ENCODE measurements at regions not wholly inside any gene's neighbourhood (a gene's known extent, or its start where the extent isn't known, plus 50 kb on each side); places are given as distances from the start of the nearest gene placed in this dataset.

GRCh38 chr12:107282628-107283027, 189.3 kb upstream of the CRY1 start:
- DNase-seq (ENCODE audit: low read depth), result no peak

GRCh38 chr12:107283652-107284051, 190.3 kb upstream of the CRY1 start:
- DNase-seq (ENCODE audit: low read depth), result no peak

- no peak for DNase-seq (ENCODE audit: low read depth)
Observed at GRCh38 chr12:107284692-107285091, 191.3 kb upstream of the CRY1 start.

- DNase-seq (ENCODE audit: low read depth), result no peak
Observed at GRCh38 chr12:107287436-107288413, 194.4 kb upstream of the CRY1 start.

- no peak for DNase-seq (ENCODE audit: low read depth)
Observed at GRCh38 chr12:107288414-107289127, 195.2 kb upstream of the CRY1 start.

GRCh38 chr12:107291018-107291417, 197.7 kb upstream of the CRY1 start:
- DNase-seq (ENCODE audit: low read depth), result no peak

GRCh38 chr12:107296681-107297089, 203.3 kb upstream of the CRY1 start:
- DNase-seq (ENCODE audit: low read depth), result no peak

- no peak for DNase-seq (ENCODE audit: low read depth)
Observed at GRCh38 chr12:107302649-107303341, 209.4 kb upstream of the CRY1 start.

GRCh38 chr12:107304588-107305532, 211.5 kb upstream of the CRY1 start:
- no peak for DNase-seq (ENCODE audit: low read depth)

- no peak for DNase-seq (ENCODE audit: low read depth)
Observed at GRCh38 chr12:107306141-107306659, 212.9 kb upstream of the CRY1 start.

- DNase-seq (ENCODE audit: low read depth), result no peak
Observed at GRCh38 chr12:107308310-107308709, 215.0 kb upstream of the CRY1 start.

GRCh38 chr12:107309020-107309419, 215.7 kb upstream of the CRY1 start:
- no peak for DNase-seq (ENCODE audit: low read depth)

- DNase-seq (ENCODE audit: low read depth), result no peak
Observed at GRCh38 chr12:107310621-107311020, 217.3 kb upstream of the CRY1 start.

- no peak for DNase-seq (ENCODE audit: low read depth)
Observed at GRCh38 chr12:107311682-107312081, 218.3 kb upstream of the CRY1 start.

- DNase-seq (ENCODE audit: low read depth), result peak; percentile 78
Observed at GRCh38 chr12:107317751-107318555, 224.6 kb upstream of the CRY1 start.

- DNase-seq (ENCODE audit: low read depth), result no peak
Observed at GRCh38 chr12:107318556-107318805, 225.1 kb upstream of the CRY1 start.

GRCh38 chr12:107318806-107319532, 225.6 kb upstream of the CRY1 start:
- DNase-seq (ENCODE audit: low read depth), result no peak

GRCh38 chr12:107319533-107320032, 226.2 kb upstream of the CRY1 start:
- no peak for DNase-seq (ENCODE audit: low read depth)

GRCh38 chr12:107320033-107320928, 226.9 kb upstream of the CRY1 start:
- DNase-seq (ENCODE audit: low read depth), result peak; percentile 82
